Esophagus squamous epithelium (tissue), 5 donors: ENCODE measurements at regions not wholly inside any gene's neighbourhood (a gene's known extent, or its start where the extent isn't known, plus 50 kb on each side); places are given as distances from the start of the nearest gene placed in this dataset.
A peak's percentile ranks its signal among the peaks of the same experiment; 100 is the strongest.

Source experiments
- DNase-seq: peaks from one replicate; lab custom pipeline; 2025; lab: John Stamatoyannopoulos, UW
- H3K27ac ChIP-seq, 4 donors: fragments of 200-600 bp; sonication (generic); one replicate each; pipeline ENCODE4 v1.5.1; 2016 to 2019; ENCODE audit warnings: mild to moderate bottlenecking in 1 of 4
- H3K27me3 ChIP-seq, 4 donors: fragments of 200-600 bp; sonication (generic); 1 replicate in 3 of 4; 2 replicates in 1 of 4; pipeline versions ENCODE4 v1.5.1 to v1.6.0; 2017 to 2021; ENCODE audit warnings: antibody characterized with exemption in 1 of 4
- H3K36me3 ChIP-seq, 3 donors: fragments of 200-600 bp; sonication (generic); one replicate each; pipeline ENCODE4 v1.5.1; 2016 to 2019
- H3K4me1 ChIP-seq, 3 donors: fragments of 200-600 bp; sonication (generic); one replicate each; pipeline ENCODE4 v1.5.1; 2017 to 2019
- H3K4me3 ChIP-seq, 4 donors: fragments of 200-600 bp; sonication (generic); 1 replicate in 3 of 4; 2 replicates in 1 of 4; pipeline ENCODE4 v1.5.1; 2016 to 2019; ENCODE audit warnings: mild to moderate bottlenecking in 2 of 4, moderate library complexity in 1 of 4
- H3K9me3 ChIP-seq, 3 donors: fragments of 200-600 bp; sonication (generic); one replicate each; pipeline ENCODE4 v1.5.1; 2016 to 2019
- POLR2A ChIP-seq, 4 donors: fragments of 450-650 bp; IDR thresholded peaks; one replicate each; pipeline ENCODE4 v1.6.1; 2017; ENCODE audit warnings: antibody characterized with exemption in 4 of 4, mild to moderate bottlenecking in 4 of 4, moderate library complexity in 3 of 4
- WGBS, 2 donors: methylation state at CpG; one replicate each; pipeline ENCODE4 v1.1.5; 2018; 5-methylcytosine and 5-hydroxymethylcytosine counted together
- intact Hi-C: fragments of 100-400 bp; cut with DNase I; formaldehyde crosslinking; loops from one replicate; pipeline ENCODE4 v1.15.0; 2022
- small RNA-seq, 4 donors: library from RNA; depleted of rRNA; stranded (forward); fragments of <200 nt; gene quantifications; one replicate each; pipeline ENCODE3, GENCODE V24; 2016
- TF ChIP-seq, protein P1 (sequence below), 6 experiments: fragments of 450-650 bp in 4 of 6; fragments of 200-600 bp in 2 of 6; sonication (generic) in 2 of 6; IDR thresholded peaks; one replicate each; pipeline ENCODE4 v1.5.1; 2016 to 2019; ENCODE audit warnings: antibody characterized with exemption in 6 of 6, mild to moderate bottlenecking in 4 of 6, moderate library complexity in 4 of 6
- donor health status: DM: yes; HTN: yes; CAD: no.

DNA sequence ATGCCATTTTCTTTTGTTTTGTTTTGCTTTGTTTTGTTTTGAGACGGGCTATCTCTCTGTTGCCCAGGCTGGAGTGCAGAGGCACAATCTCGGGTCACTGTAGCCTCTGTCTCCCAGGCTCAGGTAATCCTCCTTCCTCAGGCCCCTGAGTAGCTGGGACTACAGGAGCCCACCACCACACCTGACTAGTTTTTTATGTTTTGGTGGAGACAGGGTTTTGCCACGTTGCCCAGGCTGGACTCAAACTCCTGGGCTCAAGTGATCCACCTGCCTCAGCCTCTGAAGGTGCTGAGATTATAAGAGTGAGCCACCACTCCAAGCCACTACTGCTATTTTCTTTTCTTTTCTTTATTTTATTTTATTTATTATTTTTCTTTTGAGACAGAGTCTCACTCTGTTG lies 54.0 kb upstream of the S1PR3 start:
- no peak for DNase-seq
- WGBS, 2 donors, result 62 to 67% methylated on average over 3 of the region's 3 CpGs
- Histone ChIP-seq H3K36me3 (no peaks in the 10 kb centered on the region), H3K27ac (peak overlapping the region in 2 of 4 donors; percentile 31 to 41), H3K9me3 (no peaks in the 10 kb centered on the region), H3K4me3 (no peak overlapping the region), H3K4me1 (peaks cover 0 to 20% (median 0%) of the 10 kb centered on the region in 3 donors), H3K27me3 (peaks cover 0 to 4% (median 0%) of the 10 kb centered on the region in 4 donors)
- intact Hi-C loops, result no loop called here
- no peak for TF ChIP-seq POLR2A (IDR thresholded peaks at IDR 0.05)
- TF ChIP-seq, protein P1, sequence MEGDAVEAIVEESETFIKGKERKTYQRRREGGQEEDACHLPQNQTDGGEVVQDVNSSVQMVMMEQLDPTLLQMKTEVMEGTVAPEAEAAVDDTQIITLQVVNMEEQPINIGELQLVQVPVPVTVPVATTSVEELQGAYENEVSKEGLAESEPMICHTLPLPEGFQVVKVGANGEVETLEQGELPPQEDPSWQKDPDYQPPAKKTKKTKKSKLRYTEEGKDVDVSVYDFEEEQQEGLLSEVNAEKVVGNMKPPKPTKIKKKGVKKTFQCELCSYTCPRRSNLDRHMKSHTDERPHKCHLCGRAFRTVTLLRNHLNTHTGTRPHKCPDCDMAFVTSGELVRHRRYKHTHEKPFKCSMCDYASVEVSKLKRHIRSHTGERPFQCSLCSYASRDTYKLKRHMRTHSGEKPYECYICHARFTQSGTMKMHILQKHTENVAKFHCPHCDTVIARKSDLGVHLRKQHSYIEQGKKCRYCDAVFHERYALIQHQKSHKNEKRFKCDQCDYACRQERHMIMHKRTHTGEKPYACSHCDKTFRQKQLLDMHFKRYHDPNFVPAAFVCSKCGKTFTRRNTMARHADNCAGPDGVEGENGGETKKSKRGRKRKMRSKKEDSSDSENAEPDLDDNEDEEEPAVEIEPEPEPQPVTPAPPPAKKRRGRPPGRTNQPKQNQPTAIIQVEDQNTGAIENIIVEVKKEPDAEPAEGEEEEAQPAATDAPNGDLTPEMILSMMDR (IDR thresholded peaks at IDR 0.05), result no peak

DNA sequence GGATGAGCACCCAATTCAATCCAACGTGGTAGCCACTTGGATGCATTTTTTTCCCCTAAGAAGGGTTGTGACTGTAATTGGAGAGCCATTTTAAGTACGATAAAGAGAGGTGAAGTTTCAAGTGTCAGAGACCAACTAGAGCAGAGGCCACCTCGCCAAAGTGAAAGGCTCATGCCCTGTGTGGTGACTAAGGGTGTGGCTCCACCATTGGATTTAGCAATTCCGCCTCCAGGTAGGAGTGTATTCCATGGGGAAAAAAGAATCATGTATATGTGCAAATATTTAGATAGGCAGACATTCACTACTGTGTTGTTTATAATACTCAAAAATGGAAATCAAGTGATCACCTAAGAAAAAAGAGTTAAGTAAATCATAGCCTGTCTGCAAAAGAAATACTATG lies 53.1 kb upstream of the S1PR3 start:
- no peak for DNase-seq
- Histone ChIP-seq H3K4me1 (peaks cover 0 to 26% (median 0%) of the 10 kb centered on the region in 3 donors), H3K4me3 (no peak overlapping the region), H3K27me3 (peaks cover 0 to 4% (median 0%) of the 10 kb centered on the region in 4 donors), H3K27ac (no peak overlapping the region), H3K9me3 (no peaks in the 10 kb centered on the region), H3K36me3 (no peaks in the 10 kb centered on the region)
- intact Hi-C loops, result no loop called here
- no peak for TF ChIP-seq POLR2A (IDR thresholded peaks at IDR 0.05)
- TF ChIP-seq, protein P1 (IDR thresholded peaks at IDR 0.05), result no peak
- 45 to 54% methylated on average over 4 of the region's 4 CpGs for WGBS, 2 donors

Small RNAs in the stretch of these regions (small RNA-seq; reads per million reads assigned to genes)
- gene MIR4289, result 0 reads per million in 4 donors
